ENCODE measurements at regions not wholly inside any gene's neighbourhood (a gene's known extent, or its start where the extent isn't known, plus 50 kb on each side); places are given as distances from the start of the nearest gene placed in this dataset.

DNA sequence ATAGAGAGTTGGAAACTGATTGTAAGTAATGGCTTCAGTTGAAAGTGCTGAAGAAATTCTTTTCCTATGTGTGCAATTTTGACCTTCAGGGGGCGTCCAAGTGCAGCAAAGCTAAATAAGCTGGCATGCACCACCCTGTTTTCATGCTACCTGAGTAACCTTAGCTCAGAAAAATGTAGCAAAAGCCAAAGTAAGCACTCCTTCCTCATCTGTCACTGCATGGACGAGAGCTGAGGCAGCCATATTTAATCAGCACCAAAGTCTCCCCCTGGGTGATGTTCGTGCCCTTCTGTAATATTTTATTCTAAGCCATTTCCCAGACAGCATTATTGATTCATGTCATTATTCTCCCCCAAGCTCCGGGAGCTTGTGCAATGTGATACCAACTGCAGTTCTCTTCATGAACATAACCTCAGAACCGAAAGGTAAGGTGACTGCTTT lies 123.1 kb downstream of the RPS12 start:
- peak; percentile 47 for DNase-seq

DNA sequence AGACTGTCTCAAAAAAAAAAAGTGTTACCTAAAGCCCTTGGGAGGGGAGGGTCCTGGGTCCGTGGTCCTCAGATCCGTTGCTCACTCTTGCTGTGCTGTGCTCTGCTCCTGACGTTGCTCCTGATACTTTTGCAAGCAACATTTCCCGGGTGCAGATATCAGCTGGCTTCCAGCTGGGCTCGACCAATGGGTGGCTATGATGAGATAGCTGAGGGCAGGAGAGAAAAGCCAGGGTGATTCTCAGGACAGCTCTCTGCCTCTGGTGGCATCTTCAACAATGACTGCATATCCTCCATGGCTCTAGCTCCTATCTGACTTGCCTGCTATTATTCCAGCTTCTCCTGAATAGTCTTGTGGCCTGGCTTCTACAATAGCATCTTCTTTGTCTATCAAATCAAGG lies 134.5 kb downstream of the RPS12 start:
- DNase-seq: no peak

DNA sequence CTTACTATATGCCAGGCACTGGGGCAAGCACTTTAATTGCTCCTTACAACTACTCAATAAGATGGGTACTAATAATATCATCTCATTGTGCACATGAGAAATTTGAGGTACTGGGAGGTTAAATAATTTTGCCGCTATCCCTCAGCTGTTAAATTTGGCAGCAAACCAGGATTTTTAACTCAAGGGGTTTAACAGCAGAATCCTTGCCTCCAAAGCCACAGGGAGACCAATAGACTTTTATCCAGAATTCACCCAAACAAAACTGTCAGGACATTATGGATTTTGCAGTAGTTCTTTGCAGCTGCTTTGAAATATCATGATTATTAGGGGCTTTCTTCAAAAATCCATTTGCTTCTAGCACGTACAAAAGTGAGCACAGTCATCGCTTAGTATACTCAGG lies 136.2 kb downstream of the RPS12 start:
- DNase-seq: no peak

DNA sequence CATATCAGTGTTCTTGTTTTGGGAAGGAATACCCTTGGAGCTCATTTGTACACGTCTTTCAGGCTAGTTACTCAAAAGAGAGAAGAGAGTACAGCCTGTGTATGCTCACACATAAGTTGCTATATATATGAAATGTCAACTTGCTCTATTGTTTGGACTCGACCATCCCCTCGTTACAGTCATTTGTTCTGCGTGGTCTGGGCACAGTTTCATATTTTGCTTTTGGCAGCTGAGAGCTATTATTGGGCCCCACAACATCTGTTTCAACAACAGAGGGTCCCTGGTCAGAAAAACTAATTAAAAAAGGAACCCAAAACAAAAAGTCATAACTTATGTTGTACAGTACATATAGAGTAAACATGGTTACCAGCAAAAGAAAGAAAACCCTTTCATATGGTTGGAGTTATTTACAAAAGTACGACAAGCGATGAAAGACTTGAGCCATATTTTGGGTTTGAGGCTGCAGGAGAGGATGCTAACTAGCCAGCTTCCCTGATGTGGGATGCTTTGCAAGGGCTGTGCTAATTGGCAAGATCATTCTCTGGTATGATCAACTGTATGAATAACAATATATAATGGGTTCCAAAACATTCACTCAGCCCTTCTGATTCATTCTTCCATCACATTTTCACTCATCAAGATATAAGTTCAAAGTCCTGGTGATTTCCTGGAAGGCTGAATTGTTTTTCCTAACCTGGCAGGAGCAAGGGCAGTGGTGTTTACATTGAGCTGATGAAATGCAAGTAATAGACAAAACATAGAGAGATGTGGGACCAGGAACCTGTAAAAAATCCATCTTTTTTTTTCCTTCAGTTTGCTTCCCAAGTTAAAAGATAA lies 137.9 kb downstream of the RPS12 start:
- DNase-seq: no peak

DNA sequence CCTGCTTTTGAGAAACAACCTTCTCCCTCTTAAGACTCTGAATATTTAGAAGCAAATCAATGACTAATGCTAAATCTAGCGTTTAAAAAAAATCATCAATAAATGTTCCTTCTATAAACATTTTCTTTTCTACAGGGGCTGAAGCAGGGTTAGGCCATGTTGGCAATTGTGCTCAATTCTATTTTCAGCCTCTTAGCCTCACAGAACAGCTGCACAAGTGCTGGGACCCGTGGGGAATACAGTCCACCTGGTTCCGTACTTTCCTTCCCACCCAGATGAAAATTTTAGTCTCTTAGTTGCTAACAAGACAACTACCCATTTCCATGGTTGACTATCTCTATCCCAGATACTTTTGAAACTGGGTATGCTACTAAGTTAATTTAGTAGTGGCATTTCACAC lies 138.6 kb downstream of the RPS12 start:
- no peak for DNase-seq

DNA sequence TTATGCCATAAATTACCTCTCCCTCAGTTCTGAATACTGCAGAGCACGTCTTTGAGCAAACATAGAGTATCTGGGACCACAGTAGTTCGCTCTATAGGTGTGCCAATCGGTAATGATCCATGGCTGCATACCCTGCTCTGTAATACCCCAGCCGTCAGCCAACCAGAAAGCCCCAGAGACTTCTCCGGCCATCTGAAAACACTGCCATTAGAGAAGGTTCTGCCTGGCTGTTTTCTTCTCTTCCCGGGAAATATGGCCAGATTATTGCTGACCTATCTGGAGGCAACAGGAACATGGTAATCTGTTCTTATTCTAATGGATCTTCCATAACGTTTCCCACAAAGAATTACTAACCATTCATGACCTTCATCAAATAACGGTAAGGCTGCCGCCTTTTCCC lies 139.9 kb downstream of the RPS12 start:
- no peak for DNase-seq

DNA sequence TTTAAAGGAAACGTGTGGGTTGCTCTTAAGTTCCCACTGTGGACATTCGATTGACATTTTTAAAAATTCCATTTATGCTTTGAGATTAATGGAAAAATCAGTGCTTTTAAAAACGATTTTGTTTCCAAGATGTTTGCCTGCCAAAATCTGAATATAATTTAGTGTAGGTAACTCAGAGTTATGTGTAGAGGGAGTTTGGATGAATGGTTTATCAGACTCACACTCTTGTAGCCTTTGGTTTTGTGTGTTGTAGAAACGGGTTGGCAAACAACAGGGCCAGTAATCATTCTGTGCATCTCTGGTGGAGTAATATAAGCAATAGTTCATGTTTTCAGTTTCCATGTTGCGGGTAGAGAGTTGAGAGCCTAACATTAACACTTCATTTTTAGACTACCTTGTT lies 140.6 kb downstream of the RPS12 start:
- DNase-seq: no peak

DNA sequence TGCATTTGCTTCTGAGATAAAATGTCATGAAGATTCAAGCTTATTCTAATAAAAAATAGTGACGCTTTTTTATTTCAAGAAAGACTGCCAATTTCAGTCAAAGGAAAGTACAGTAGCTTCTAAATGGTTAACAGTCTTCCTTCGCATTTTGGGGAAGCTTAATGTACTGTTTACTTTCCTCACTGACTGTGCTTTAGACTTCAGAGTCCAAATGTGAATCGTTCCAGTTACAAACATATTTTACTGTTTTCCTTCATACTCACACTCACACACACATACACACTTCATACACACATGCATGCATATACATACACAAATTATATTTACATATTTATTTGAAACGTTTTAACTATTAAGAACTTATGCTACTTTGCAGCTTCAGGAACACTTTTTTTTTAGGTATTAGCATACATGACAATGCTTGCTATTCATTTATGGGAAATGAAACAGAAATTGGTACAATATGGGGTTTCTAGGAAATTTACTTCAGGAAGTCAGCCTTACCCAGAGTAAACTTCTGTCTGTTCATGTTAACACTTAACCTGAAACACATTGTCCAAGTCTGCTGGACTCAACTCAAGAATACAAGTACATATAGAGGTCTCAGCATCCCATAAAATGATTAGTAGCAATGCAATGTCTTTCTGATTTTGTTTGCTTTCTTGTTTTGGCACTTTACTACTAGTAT lies 145.4 kb downstream of the RPS12 start:
- DNase-seq: no peak

DNA sequence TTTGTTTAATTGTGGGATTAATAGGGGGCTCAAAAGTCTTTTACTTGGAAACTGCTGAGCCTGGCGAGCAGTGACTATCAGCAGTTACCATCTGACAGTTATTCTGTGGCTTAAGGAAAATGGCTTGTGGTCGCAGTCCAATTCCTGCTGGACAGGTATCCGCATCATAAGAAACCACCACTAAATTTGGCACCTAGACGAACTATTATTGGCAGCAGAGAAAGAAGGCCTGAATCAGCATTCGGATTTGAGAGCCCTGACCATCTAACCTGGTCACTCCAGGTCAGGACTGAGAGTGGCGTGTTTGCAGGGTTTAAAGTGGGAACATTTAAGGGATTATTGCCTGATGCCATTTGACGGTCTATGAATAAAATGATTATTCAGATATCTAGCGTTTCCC lies 146.4 kb downstream of the RPS12 start:
- no peak for DNase-seq

DNA sequence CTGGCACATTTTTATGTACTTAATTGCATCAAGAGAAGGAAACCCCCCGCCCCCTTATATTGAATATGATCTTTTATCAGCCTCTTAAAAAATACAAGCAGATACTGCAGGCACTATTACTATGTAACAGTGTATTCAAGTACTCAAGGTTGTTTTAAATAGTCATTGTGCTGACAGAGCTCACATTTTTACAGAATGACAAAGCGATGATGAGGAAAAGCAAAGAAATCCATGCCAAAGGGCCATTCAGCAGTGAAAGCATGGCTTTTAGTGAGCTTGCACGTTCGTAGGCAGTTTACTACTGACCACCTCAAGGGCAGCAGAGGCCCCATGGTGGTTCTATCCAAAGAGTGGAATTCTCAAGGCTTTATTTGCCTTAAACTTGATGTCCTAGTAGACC lies 146.8 kb downstream of the RPS12 start:
- DNase-seq: no peak

DNA sequence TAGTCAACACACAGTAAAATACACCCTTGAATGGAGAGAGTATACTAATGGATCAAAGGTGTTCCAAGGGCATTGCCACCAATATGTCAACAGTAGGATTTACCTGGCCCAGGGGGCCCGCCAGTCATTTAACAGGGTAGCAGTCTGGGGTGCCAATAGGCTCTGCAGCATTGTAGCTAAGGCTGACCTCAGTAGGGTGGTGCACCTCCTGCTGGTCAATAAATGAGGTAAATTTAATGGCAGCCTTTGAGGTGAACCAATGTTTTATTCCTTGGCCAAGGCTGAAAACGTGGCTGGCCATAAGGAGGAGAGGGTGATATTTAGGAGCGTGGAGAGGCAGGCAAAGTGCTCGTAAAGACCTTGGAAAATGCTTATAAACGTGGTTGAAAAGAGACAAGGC lies 147.2 kb downstream of the RPS12 start:
- DNase-seq: no peak

DNA sequence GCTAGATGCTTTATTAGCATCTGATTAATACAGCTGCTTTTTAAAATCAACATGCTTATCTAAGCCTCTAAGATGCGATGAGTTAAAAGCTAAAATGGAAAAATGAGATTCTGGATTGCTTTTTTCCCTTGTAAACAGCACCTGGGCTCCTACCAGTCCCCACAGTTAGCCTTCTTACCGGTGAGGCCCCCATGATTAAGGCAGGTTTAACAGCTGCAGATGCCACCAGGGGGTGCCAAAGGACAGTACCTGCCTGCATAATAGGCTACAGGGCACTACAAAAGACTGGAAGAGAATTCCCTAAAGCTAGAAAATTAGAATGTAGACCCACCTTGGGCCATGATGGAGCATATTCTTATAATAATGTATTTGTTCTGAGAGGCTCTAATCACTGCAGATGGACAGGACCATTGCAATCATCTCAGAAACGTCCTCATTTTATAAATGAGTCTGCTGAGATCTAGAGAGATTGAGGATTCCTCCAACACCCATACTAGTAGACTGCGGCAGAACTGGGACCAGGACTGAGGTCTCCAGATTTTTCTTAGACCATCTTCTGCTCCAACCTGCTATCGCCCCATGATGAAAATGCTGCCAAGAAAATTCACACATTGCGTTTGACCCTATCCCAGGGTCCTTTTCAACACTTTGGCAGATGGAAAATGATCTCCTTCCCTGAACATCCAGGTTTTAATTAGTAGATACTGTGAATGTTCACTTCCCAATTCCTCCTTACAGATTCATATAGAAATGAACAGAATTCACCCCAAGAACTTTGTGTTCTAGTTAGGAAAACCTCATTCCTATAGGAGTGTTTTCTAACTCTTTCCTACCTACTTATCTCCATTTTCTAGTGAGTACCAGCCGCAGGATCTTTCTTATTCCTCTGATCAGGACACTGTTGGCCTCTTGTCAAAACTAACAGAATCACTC lies 148.8 kb downstream of the RPS12 start:
- DNase-seq: peak; percentile 16

DNA sequence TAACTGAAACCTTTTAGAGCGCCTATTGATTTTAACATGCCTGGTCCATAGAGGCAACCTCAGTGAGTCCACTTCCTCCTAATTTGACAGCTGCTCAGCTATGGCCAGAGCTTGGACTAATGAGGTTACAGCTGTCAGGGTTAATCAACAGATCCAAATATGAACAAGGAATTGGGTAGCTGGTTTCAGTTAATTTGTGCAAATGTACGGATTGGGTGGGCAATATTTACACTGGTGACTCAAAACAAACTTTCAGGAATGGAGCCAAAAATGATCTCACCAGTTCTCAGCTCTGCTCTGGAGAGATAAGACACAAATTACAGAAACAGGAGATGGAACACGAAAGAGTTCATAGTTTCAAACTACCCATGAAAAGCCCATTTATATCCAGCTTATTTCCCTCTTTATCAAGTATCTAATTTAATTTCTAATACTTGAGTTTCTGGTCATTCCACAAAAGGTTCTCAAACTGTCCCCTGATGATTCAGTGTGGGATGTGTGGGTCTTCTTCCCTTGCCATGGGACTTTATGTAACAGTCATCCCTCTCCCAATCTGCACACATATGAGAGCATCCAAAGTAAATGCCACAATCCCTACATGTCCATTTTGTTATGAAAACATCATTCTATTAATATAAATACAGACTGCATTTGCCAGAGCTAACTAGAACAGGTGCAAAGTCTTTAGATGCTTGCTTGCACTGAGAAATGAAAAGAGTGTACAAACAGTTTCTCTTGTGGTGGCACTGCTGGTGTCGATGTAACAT lies 149.9 kb downstream of the RPS12 start:
- DNase-seq: no peak

DNA sequence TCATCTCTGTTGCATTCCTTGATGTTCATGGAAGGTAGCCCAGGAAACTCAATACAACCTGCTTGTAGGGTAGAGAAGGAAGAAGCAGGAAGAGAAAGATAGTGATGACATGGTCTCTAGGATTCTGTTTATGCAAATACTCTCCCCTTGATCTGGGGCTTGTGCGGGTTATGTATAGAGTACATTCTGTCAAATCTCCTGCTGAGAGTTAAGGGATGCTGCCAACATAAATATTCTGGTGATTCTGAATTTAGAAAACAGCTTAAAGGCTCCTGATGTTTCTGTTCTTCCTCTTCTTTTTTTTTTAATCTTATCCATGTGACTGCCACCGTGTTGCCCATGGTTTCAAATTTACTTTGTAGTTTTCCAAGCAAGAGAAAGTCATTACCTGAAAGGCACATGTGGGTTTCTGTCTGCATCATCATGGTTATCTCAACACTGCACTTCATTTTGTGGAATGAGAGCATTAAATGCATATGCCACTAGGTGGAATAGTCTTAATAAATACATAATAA lies 150.6 kb downstream of the RPS12 start:
- no peak for DNase-seq

DNA sequence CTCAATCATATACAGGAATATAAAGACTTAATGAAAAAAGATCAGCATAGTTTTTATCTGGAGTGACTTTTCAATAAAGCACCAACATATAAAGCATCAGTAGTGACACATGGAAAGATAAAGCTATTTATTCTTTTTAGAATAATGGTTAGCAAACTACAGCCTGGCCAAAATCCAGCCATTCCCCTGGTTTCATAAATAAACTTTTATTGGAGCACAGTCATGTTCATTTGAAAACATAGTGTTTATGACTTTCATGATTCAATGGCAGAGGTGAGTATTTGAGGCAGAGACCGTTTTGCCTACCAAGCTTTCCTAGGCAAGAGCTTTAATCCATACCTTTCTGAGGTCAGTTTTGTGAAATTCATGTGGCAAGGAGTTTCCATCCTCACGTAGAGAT lies 153.5 kb downstream of the RPS12 start:
- DNase-seq: no peak

DNA sequence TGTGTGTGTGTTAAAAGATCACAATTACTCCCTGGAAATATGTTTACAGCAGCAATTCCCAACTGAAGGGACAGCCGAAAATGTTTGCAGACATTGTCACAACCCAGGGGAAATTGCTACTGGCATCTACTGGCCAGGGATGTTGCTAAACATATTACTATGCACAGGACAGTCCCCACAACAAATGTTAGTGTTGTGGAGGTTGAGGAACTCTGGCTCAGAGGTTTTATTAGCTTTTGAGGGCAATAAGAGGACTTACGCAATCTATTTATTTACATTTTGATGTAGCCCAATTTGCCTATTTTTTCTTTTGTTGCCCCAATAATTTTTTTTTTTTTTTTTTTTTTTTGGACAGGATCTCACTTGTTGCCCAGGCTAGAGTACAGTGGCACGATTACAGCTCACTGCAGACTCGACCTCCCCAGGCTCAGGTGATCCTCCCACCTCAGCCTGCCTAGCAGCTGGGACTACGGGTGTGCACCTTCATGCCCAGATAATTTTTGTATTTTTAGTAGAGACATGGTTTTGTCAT lies 154.1 kb downstream of the RPS12 start:
- DNase-seq: no peak

DNA sequence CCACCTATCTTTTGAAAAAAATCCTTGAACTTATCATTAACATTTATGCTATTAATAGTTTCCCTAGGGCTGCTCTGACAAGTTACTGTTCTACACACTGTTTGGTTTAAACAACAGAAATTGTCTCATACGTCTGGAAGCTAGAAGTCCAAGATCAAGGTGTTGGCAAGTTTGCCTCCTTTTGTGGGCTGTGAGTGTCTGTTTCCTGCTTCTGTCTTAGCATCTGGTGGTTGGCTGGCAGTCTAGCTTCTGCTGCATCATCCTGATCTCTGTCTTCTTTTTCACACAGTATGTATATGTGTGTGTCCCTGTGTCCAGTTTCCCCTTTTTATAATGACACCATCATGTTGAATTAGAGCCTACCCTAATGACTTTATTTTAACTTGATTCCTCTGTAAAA lies 154.8 kb downstream of the RPS12 start:
- no peak for DNase-seq

DNA sequence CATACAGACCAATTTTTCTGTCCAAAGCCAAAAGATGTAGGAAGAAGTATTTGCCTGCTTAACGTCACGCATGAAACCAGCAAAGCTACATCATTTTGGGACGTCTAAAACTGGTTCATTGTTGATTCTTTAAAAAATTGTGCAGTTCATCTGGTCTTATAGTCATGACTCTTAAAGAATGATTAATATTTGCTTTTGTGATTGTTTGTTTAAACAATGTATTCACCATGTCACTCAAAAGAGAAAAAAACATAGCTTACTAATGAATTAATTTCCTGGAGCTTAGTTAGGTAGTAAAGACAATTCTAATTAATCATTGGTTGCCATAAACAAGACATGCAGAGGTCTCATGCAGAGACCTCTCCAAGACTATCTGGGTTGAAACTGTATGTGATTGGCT lies 157.3 kb downstream of the RPS12 start:
- DNase-seq: no peak

DNA sequence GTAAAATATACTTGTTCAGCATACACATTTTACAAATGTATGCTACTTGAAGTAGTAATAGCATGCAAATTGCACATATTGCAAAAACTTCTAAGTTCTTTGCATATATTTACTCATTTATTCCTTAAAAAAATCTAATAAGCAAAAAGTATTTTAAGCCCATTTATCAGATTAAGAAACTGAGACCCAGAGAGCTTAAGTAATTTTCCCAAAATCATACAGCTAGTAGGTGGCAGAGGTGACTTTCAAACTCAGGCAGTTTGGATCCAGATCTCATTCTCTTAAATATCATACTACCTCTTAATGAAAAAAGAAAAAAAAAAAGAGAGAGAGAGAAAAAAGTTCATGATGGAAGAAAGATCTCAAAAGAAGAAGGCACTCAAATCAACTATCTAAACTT lies 157.9 kb downstream of the RPS12 start:
- no peak for DNase-seq

DNA sequence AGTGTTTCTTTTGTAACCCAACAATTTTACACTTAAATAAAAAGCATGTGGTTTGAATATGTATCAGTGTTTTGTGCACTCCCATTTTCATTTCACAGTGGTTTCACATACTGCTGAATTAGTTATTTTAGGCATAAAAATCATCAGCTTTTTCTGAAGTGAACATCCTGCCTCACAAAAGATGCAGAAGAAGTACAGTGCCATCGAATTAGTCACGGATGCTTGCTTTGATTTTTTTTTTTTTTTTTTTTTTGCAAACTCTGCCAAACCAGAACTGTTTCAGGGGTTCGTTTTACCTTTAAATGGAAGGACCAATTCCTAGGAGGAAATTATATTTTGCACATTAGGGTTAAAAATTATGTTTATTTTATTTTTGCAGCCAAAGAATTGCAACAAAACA lies 158.6 kb downstream of the RPS12 start:
- no peak for DNase-seq

DNA sequence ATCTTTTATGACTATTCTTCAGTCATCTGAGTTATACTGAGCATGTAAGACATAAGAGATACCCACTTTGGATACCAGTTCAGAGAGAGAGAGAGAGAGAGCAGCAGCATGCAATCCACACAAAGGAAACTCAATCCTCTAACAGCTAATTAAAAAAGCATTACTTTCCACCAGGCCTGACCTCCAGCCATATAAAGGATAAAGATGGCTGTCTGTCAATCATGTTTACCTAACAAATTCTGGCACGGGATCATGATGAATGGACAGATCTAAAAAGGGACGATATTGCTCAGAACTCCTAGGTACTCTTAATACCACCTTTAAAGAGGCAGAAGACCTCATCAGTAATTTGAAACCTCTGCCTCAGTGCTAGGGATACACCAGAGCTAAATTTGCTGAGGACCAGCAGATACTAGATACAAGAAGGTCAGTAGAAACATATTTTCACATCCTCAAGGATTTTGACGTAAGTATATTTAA lies 159.2 kb downstream of the RPS12 start:
- DNase-seq: no peak

DNA sequence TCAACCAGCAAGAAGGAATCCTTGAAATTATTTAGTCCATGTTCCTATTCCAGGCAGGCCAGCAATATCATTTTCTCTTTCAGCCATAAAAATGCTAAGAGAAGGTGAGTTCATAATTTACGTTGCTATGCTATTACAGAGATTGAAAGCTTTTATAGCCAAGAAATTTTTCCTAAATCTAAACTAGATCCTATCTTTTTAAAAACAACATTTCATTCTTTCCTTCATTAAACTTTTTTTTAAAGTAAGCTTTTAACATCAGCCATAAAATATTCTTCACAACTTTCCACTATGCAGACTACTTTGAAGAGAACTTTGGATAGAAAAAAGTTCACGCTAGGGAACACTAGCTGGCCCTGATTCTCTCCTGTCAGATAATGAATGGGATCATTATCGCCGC lies 159.8 kb downstream of the RPS12 start:
- no peak for DNase-seq
